ENCODE measurements at regions not wholly inside any gene's neighbourhood (a gene's known extent, or its start where the extent isn't known, plus 50 kb on each side); places are given as distances from the start of the nearest gene placed in this dataset.

- H3K4me3 ChIP-seq, result no peak overlapping the region
- no peaks in the 10 kb centered on the region for H3K36me3 ChIP-seq (ENCODE audit: insufficient read depth in 1 of 2, low read depth in 1 of 2)
- no peak for ATAC-seq
- no peaks in the 10 kb centered on the region for H3K4me1 ChIP-seq
- no peak for TF ChIP-seq CTCF (IDR thresholded peaks at IDR 0.05)
- WGBS, 3 donors, result 82 to 90% (median 85%) methylated on average over 6 of the region's 6 CpGs
- no peaks in the 10 kb centered on the region for H3K27me3 ChIP-seq (ENCODE audit: insufficient read depth in 3 of 3, low read length in 2 of 3)
- intact Hi-C loops (cut with DNase I), result no loop called here
- peak in 1 of 2 donors; percentile 35 for DNase-seq
- H3K27ac ChIP-seq, result no peak overlapping the region
- no peaks in the 10 kb centered on the region for H3K9me3 ChIP-seq
Observed at GRCh38 chr4:166546009-166546408, 673.0 kb downstream of the TLL1 start.

- H3K4me3 ChIP-seq, result no peak overlapping the region
- H3K4me1 ChIP-seq, result no peaks in the 10 kb centered on the region
- H3K27me3 ChIP-seq (ENCODE audit: insufficient read depth in 3 of 3, low read length in 2 of 3), result no peaks in the 10 kb centered on the region
- no peaks in the 10 kb centered on the region for H3K9me3 ChIP-seq
- 71 to 85% (median 84%) methylated on average over 2 of the region's 2 CpGs for WGBS, 3 donors
- DNase-seq, result no peak
- intact Hi-C loops (cut with DNase I), result no loop called here
- H3K27ac ChIP-seq, result no peak overlapping the region
- no peaks in the 10 kb centered on the region for H3K36me3 ChIP-seq (ENCODE audit: insufficient read depth in 1 of 2, low read depth in 1 of 2)
- no peak for ATAC-seq
- TF ChIP-seq CTCF (IDR thresholded peaks at IDR 0.05), result no peak
Observed at GRCh38 chr4:166577639-166578038, 656.7 kb downstream of the SPOCK3 start.

- Histone ChIP-seq H3K27me3 (ENCODE audit: insufficient read depth in 3 of 3, low read length in 2 of 3) (no peaks in the 10 kb centered on the region), H3K9me3 (no peaks in the 10 kb centered on the region), H3K27ac (no peak overlapping the region), H3K4me1 (no peaks in the 10 kb centered on the region), H3K36me3 (ENCODE audit: insufficient read depth in 1 of 2, low read depth in 1 of 2) (no peaks in the 10 kb centered on the region), H3K4me3 (no peak overlapping the region)
- WGBS, 3 donors, result 58 to 69% (median 61%) methylated on average over 3 of the region's 3 CpGs
- DNase-seq (no peak), ATAC-seq (no peak)
- intact Hi-C loops (cut with DNase I), result no loop called here
- no peak for TF ChIP-seq CTCF (IDR thresholded peaks at IDR 0.05)
Observed at GRCh38 chr4:166585491-166585890, 648.8 kb downstream of the SPOCK3 start.

- TF ChIP-seq CTCF (IDR thresholded peaks at IDR 0.05), result no peak
- WGBS, 3 donors, result 91 to 100% (median 96%) methylated on average over 1 of the region's 1 CpG
- ATAC-seq, result peak in 1 of 4 donors; percentile 50
Observed at GRCh38 chr4:166594326-166594946, 639.9 kb downstream of the SPOCK3 start.

GRCh38 chr4:166600264-166600663, 634.0 kb downstream of the SPOCK3 start:
- 93 to 98% (median 94%) methylated on average over 1 of the region's 1 CpG for WGBS, 3 donors
- Histone ChIP-seq H3K4me3 (no peak overlapping the region), H3K27me3 (ENCODE audit: insufficient read depth in 3 of 3, low read length in 2 of 3) (no peaks in the 10 kb centered on the region), H3K4me1 (no peaks in the 10 kb centered on the region), H3K9me3 (no peaks in the 10 kb centered on the region), H3K36me3 (ENCODE audit: insufficient read depth in 1 of 2, low read depth in 1 of 2) (no peaks in the 10 kb centered on the region), H3K27ac (no peak overlapping the region)
- DNase-seq (no peak), ATAC-seq (no peak)
- intact Hi-C loops (cut with DNase I), result no loop called here
- TF ChIP-seq CTCF (IDR thresholded peaks at IDR 0.05), result no peak

More at GRCh38 chr4:166594326-166594946, 639.9 kb downstream of the SPOCK3 start:
- no peaks in the 10 kb centered on the region for H3K4me1 ChIP-seq
- DNase-seq, result no peak
- no peak overlapping the region for H3K27ac ChIP-seq
- no peaks in the 10 kb centered on the region for H3K36me3 ChIP-seq (ENCODE audit: insufficient read depth in 1 of 2, low read depth in 1 of 2)
- H3K9me3 ChIP-seq, result no peaks in the 10 kb centered on the region
- H3K4me3 ChIP-seq, result no peak overlapping the region
- intact Hi-C loops (cut with DNase I), result no loop called here
- no peaks in the 10 kb centered on the region for H3K27me3 ChIP-seq (ENCODE audit: insufficient read depth in 3 of 3, low read length in 2 of 3)

Measured in psoas muscle (tissue), 7 donors.